GM21723 (cell line): ENCODE measurements at regions not wholly inside any gene's neighbourhood (a gene's known extent, or its start where the extent isn't known, plus 50 kb on each side); places are given as distances from the start of the nearest gene placed in this dataset.
"Not testable (repeated sequence)": the region's sequence is repeated elsewhere in the genome, so short reads cannot be mapped to it uniquely, and the experiment has no call there.

ENCODE experiments used
- ATAC-seq: cut with Tn5 transposase; IDR thresholded peaks from one replicate; pipeline ENCODE4 v1.9.1; 2021; ENCODE audit warnings: mild to moderate bottlenecking, moderate library complexity; ENCODE audit not compliant: unreplicated experiment

GRCh38 chr6:30832864-30833263 is 51.5 kb upstream of the DDR1 start:
- no peak for ATAC-seq

GRCh38 chr6:30830438-30830837 is 53.9 kb upstream of the DDR1 start:
- ATAC-seq: no peak

- ATAC-seq: no peak
Observed at GRCh38 chr6:30829639-30830255, 54.6 kb upstream of the DDR1 start.

- no peak for ATAC-seq
Observed at GRCh38 chr6:30829033-30829432, 55.3 kb upstream of the DDR1 start.

GRCh38 chr6:30828027-30828962 is 56.0 kb upstream of the DDR1 start:
- ATAC-seq: no peak

- no peak for ATAC-seq
Observed at GRCh38 chr6:30826961-30827342, 57.4 kb upstream of the DDR1 start.

GRCh38 chr6:30824698-30825097 is 59.6 kb upstream of the DDR1 start:
- no peak for ATAC-seq

GRCh38 chr6:30823534-30823865 is 60.8 kb upstream of the DDR1 start:
- ATAC-seq: no peak

GRCh38 chr6:30821862-30822784 is 62.2 kb upstream of the DDR1 start:
- no peak for ATAC-seq

- ATAC-seq: no peak
Observed at GRCh38 chr6:30820193-30820592, 64.1 kb upstream of the DDR1 start.

GRCh38 chr6:30819297-30819917 is 64.9 kb upstream of the DDR1 start:
- no peak for ATAC-seq

GRCh38 chr6:30818391-30818841 is 65.9 kb upstream of the DDR1 start:
- no peak for ATAC-seq

- peak; percentile 65 for ATAC-seq
Observed at GRCh38 chr6:30816791-30817739, 67.3 kb upstream of the DDR1 start.

- not testable (repeated sequence) for ATAC-seq
Observed at GRCh38 chr6:30816296-30816695, 68.0 kb upstream of the DDR1 start.

GRCh38 chr6:30815041-30815742 is 69.1 kb upstream of the DDR1 start:
- not testable (repeated sequence) for ATAC-seq

GRCh38 chr6:30814146-30815040 is 69.9 kb upstream of the DDR1 start:
- ATAC-seq: no peak

- no peak for ATAC-seq
Observed at GRCh38 chr6:30813631-30814145, 69.3 kb upstream of the IER3 start.

- ATAC-seq: peak; percentile 91
Observed at GRCh38 chr6:30810813-30811339, 66.5 kb upstream of the IER3 start.
